ENCODE measurements at regions not wholly inside any gene's neighbourhood (a gene's known extent, or its start where the extent isn't known, plus 50 kb on each side); places are given as distances from the start of the nearest gene placed in this dataset.
"Not testable (repeated sequence)": the region's sequence is repeated elsewhere in the genome, so short reads cannot be mapped to it uniquely, and the experiment has no call there.

GRCh38 chr4:11831739-11832138, 403.0 kb upstream of the HS3ST1 start:
- no peak for ATAC-seq (ENCODE audit: low FRiP score)
- no peak for DNase-seq (ENCODE audit: low spot score)
- TF ChIP-seq, protein P1, sequence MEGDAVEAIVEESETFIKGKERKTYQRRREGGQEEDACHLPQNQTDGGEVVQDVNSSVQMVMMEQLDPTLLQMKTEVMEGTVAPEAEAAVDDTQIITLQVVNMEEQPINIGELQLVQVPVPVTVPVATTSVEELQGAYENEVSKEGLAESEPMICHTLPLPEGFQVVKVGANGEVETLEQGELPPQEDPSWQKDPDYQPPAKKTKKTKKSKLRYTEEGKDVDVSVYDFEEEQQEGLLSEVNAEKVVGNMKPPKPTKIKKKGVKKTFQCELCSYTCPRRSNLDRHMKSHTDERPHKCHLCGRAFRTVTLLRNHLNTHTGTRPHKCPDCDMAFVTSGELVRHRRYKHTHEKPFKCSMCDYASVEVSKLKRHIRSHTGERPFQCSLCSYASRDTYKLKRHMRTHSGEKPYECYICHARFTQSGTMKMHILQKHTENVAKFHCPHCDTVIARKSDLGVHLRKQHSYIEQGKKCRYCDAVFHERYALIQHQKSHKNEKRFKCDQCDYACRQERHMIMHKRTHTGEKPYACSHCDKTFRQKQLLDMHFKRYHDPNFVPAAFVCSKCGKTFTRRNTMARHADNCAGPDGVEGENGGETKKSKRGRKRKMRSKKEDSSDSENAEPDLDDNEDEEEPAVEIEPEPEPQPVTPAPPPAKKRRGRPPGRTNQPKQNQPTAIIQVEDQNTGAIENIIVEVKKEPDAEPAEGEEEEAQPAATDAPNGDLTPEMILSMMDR (IDR thresholded peaks at IDR 0.05) = no peak

DNA sequence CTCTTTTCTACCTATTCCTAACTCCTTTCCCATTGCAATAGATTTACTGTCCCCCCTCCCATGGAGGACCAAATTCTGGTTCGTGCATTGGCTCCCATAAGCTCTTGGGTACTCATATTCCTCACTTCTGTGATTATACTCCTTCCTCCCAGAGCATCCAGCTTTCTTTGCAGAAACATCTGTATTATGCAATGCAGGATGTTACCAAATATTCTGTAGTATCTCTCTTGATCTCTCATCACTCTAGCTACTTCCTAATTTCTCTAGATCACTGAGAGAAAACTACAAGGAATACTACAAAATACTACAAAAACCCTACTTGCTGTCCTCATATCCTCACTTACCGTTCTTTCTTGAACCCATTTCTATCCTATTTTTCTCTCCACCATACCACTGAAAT, 395.9 kb upstream of the HS3ST1 start:
- TF ChIP-seq, protein P1 (IDR thresholded peaks at IDR 0.05) = no peak
- ATAC-seq (ENCODE audit: low FRiP score) = no peak
- DNase-seq (ENCODE audit: low spot score) = no peak

DNA sequence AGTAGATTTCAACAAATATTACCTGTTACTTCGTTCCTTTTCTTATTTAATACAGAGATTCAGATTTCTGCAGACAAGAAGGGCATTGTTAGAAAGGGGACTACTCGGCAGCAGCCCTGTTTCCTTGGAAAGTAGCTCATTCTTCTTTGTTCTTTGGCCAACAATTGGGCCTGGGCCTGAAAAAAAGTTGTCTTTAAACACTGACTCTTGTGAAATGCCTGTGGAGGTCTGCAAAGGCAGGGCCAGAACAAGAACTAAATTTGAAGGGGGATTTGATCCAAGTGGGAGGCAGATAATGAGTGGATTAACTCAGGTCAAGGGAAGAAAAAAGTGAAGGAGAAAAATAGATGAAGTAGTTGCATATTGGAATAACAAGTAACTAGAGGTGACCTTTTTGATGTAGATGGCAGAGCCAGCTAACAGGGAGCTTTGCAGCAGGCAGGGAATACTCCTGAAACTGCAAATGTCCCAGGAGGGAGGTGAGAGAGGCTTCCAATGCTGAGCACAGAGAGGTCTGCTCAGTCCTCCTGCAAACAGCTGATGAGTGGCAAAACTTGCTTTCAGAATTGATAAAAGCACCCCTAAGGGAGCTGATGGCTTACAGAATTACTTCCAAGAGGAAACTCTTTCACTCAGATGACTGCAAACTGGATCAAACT, 393.2 kb upstream of the HS3ST1 start:
- TF ChIP-seq, protein P1 (IDR thresholded peaks at IDR 0.05) = no peak
- ATAC-seq (ENCODE audit: low FRiP score) (no peak), DNase-seq (ENCODE audit: low spot score) (no peak)

GRCh38 chr4:11817088-11817487, 388.4 kb upstream of the HS3ST1 start:
- DNase-seq (ENCODE audit: low spot score) (no peak), ATAC-seq (ENCODE audit: low FRiP score) (no peak)
- TF ChIP-seq, protein P1 (IDR thresholded peaks at IDR 0.05) = no peak

DNA sequence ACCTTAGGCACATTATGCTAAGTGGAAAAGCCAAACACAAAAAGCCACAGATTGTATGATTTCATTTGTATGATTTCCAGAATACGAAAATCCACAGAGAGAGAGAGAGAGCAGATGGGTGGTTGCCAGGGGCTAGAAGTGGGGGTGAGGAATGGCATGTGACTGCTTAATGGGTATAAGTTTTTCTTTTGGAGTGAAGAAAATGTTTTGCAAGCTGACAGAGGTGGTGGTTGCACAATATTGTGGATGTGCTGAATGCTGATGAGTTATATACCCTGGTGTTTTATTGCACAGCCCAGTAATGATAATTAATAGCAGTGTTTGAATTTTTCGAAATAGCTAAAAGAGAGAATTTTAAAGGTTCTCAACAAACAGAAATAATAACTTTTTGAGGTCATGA, 386.1 kb upstream of the HS3ST1 start:
- ATAC-seq (ENCODE audit: low FRiP score) (peak; percentile 92), DNase-seq (ENCODE audit: low spot score) (no peak)
- TF ChIP-seq, protein P1 (IDR thresholded peaks at IDR 0.05) = no peak

DNA sequence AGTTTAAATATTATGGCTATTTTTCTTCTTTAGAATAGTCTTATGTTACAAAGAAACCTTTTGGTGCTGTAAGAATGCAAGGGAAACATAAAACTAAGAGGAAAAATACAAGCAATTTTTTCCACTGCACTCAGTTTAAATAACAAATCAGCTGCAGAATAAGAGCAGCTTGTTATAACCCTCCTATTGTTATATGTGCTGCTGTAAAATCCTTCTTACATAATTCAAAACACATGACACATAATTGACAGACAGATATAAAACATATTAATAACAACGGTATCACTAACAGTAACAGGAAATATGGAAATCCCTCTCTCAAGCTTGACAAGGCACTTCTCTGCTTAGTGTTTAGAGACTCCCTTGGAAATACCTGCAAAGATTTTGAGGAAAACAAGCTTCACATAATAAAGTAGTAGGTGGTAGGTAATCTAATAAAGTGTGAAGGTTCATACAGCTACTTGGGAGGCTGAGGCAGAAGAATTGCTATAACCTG, 385.3 kb upstream of the HS3ST1 start:
- DNase-seq (ENCODE audit: low spot score) (no peak), ATAC-seq (ENCODE audit: low FRiP score) (no peak)
- TF ChIP-seq, protein P1 (IDR thresholded peaks at IDR 0.05) = no peak

DNA sequence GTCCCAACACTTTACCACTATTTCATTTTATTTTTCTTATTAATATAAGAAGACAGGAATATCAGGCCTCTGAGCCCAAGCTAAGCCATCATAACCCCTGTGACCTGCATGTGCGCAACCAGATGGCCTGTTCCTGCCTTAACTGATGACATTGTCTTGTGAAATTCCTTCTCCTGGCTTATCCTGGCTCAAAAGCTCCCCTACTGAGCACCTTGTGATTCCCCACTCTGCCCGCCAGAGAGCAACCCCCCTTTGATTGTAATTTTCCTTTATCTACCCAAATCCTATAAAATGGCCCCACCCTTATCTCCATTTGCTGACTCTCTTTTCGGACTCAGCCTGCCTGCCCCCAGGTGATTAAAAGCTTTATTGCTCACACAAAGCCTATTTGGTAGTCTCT, 382.8 kb upstream of the HS3ST1 start:
- not testable (repeated sequence) for ATAC-seq (ENCODE audit: low FRiP score); DNase-seq (ENCODE audit: low spot score)
